WTC11 (cell line): ENCODE measurements at regions not wholly inside any gene's neighbourhood (a gene's known extent, or its start where the extent isn't known, plus 50 kb on each side); places are given as distances from the start of the nearest gene placed in this dataset.

Experiments
- ATAC-seq: fragments of 200-7000 bp; cut with Tn5 transposase; 2 replicates; pipeline ENCODE4 v1.10.0; 2021; ENCODE audit warnings: mild to moderate bottlenecking, moderate library complexity
- CTCF ChIA-PET: fragments of 300-600 bp; sonication (Branson Sonifier 250); formaldehyde crosslinking; loops from one replicate; lab custom pipeline; 2021; ENCODE audit warnings: antibody characterized with exemption; lab: Charles Lee
- POLR2A ChIA-PET: fragments of 350-600 bp; sonication (Branson Sonifier 250); formaldehyde crosslinking; loops from one replicate; lab custom pipeline; 2021; ENCODE audit warnings: antibody characterized with exemption; lab: Charles Lee
- DNase-seq: peaks from one replicate; pipeline ENCODE4 v3.0.0; 2021; ENCODE audit warnings: low spot score
- H3K27ac Mint-ChIP-seq: 2 replicates; pipeline ENCODE4 v1.8.0; 2021; ENCODE audit warnings: mixed read lengths
- H3K27me3 Mint-ChIP-seq: 2 replicates; pipeline ENCODE4 v1.8.0; 2021; ENCODE audit warnings: low read depth, mild to moderate bottlenecking, moderate library complexity, mixed read lengths
- H3K36me3 Mint-ChIP-seq: 2 replicates; pipeline ENCODE4 v1.8.0; 2021; ENCODE audit warnings: mixed read lengths
- H3K4me1 Mint-ChIP-seq: 2 replicates; pipeline ENCODE4 v1.8.0; 2022; ENCODE audit warnings: mixed read lengths
- H3K4me3 Mint-ChIP-seq: 2 replicates; pipeline ENCODE4 v1.8.0; 2021; ENCODE audit warnings: mild to moderate bottlenecking, moderate library complexity, mixed read lengths
- H3K9me3 Mint-ChIP-seq: 2 replicates; pipeline ENCODE4 v1.8.0; 2021; ENCODE audit warnings: mixed read lengths
- ESRRA ChIP-seq: sonication (generic); formaldehyde crosslinking; IDR thresholded peaks from 2 replicates; pipeline ENCODE4 v1.8.1; 2022; ENCODE audit warnings: mild to moderate bottlenecking, missing genetic modification reagents, borderline replicate concordance
- FOXJ3 ChIP-seq: sonication (generic); formaldehyde crosslinking; IDR thresholded peaks from 2 replicates; pipeline ENCODE4 v1.9.0; 2021; ENCODE audit warnings: missing genetic modification reagents, mild to moderate bottlenecking, borderline replicate concordance
- FOXK1 ChIP-seq: sonication (generic); formaldehyde crosslinking; IDR thresholded peaks from 2 replicates; pipeline ENCODE4 v1.8.0; 2022; ENCODE audit warnings: mild to moderate bottlenecking, moderate library complexity, missing genetic modification reagents
- FOXP1 ChIP-seq: sonication (generic); formaldehyde crosslinking; IDR thresholded peaks from 2 replicates; pipeline ENCODE4 v1.8.0; 2022; ENCODE audit warnings: missing genetic modification reagents, mild to moderate bottlenecking, moderate library complexity, borderline replicate concordance
- GABPB1 ChIP-seq: sonication (generic); formaldehyde crosslinking; IDR thresholded peaks from 2 replicates; pipeline ENCODE4 v1.8.1; 2023; ENCODE audit warnings: mild to moderate bottlenecking, missing genetic modification reagents
- HMGA2 ChIP-seq: fragments of 250-450 bp; sonication (Bioruptor Pico); IDR thresholded peaks from 2 replicates; pipeline ENCODE4 v1.4.0; 2021; ENCODE audit warnings: mild to moderate bottlenecking, moderate library complexity
- JAZF1 ChIP-seq: fragments of 250-450 bp; sonication (Bioruptor Pico); IDR thresholded peaks from 2 replicates; pipeline ENCODE4 v1.9.0; 2021; ENCODE audit warnings: moderate library complexity, mild to moderate bottlenecking, inconsistent platforms
- KAT7 ChIP-seq: sonication (generic); formaldehyde crosslinking; IDR thresholded peaks from 2 replicates; pipeline ENCODE4 v1.8.1; 2023; ENCODE audit warnings: missing genetic modification reagents, mild to moderate bottlenecking, borderline replicate concordance
- NFATC4 ChIP-seq: fragments of 250-450 bp; sonication (Bioruptor Pico); IDR thresholded peaks from 2 replicates; pipeline ENCODE4 v1.9.0; 2021; ENCODE audit warnings: mild to moderate bottlenecking
- ZNF121 ChIP-seq: sonication (generic); formaldehyde crosslinking; IDR thresholded peaks from 2 replicates; pipeline ENCODE4 v1.8.0; 2023; ENCODE audit warnings: missing genetic modification reagents
- ZNF219 ChIP-seq: sonication (generic); formaldehyde crosslinking; IDR thresholded peaks from 2 replicates; pipeline ENCODE4 v1.8.0; 2023; ENCODE audit warnings: missing genetic modification reagents, mild to moderate bottlenecking, borderline replicate concordance
- ZNF263 ChIP-seq: sonication (generic); formaldehyde crosslinking; IDR thresholded peaks from 2 replicates; pipeline ENCODE4 v1.8.1; 2022; ENCODE audit warnings: low read depth, mild to moderate bottlenecking, moderate library complexity, missing genetic modification reagents
- ZNF396 ChIP-seq: fragments of 250-450 bp; sonication (Bioruptor Pico); IDR thresholded peaks from 2 replicates; pipeline ENCODE4 v1.8.0; 2021; ENCODE audit warnings: mild to moderate bottlenecking, moderate library complexity, borderline replicate concordance
- ZNF423 ChIP-seq: fragments of 250-450 bp; sonication (Bioruptor Pico); IDR thresholded peaks from 2 replicates; pipeline ENCODE4 v2.1.2; 2022; ENCODE audit warnings: mild to moderate bottlenecking, moderate library complexity
- TF ChIP-seq, protein P1 (sequence below): sonication (generic); formaldehyde crosslinking; IDR thresholded peaks from 2 replicates; pipeline ENCODE4 v1.8.0; 2022; ENCODE audit warnings: mild to moderate bottlenecking, missing genetic modification reagents
- TF ChIP-seq, protein P2 (sequence below): fragments of 250-450 bp; sonication (Bioruptor Pico); IDR thresholded peaks from 2 replicates; pipeline ENCODE4 v1.9.0; 2021; ENCODE audit warnings: mild to moderate bottlenecking
- TF ChIP-seq, protein P3 (sequence below): sonication (generic); formaldehyde crosslinking; IDR thresholded peaks from 2 replicates; pipeline ENCODE4 v1.8.1; 2023; ENCODE audit warnings: mild to moderate bottlenecking, missing genetic modification reagents
- TF ChIP-seq, protein P4 (sequence below): sonication (generic); formaldehyde crosslinking; IDR thresholded peaks from 2 replicates; pipeline ENCODE4 v1.8.1; 2023; ENCODE audit warnings: mild to moderate bottlenecking, missing genetic modification reagents, moderate library complexity
- TF ChIP-seq, protein P5 (sequence below): sonication (generic); formaldehyde crosslinking; IDR thresholded peaks from 2 replicates; pipeline ENCODE4 v1.8.0; 2023; ENCODE audit warnings: mild to moderate bottlenecking, missing genetic modification reagents
- TF ChIP-seq, protein P6 (sequence below): sonication (generic); formaldehyde crosslinking; IDR thresholded peaks from 2 replicates; pipeline ENCODE4 v1.8.0; 2022; ENCODE audit warnings: mild to moderate bottlenecking, missing genetic modification reagents
- TF ChIP-seq, protein P7 (sequence below): sonication (generic); formaldehyde crosslinking; conservative IDR thresholded peaks from 2 replicates; pipeline ENCODE4 v1.8.1; 2022; ENCODE audit warnings: mild to moderate bottlenecking, missing genetic modification reagents
- TF ChIP-seq, protein P8 (sequence below): sonication (generic); formaldehyde crosslinking; IDR thresholded peaks from 2 replicates; pipeline ENCODE4 v1.8.0; 2023; ENCODE audit warnings: missing genetic modification reagents

DNA sequence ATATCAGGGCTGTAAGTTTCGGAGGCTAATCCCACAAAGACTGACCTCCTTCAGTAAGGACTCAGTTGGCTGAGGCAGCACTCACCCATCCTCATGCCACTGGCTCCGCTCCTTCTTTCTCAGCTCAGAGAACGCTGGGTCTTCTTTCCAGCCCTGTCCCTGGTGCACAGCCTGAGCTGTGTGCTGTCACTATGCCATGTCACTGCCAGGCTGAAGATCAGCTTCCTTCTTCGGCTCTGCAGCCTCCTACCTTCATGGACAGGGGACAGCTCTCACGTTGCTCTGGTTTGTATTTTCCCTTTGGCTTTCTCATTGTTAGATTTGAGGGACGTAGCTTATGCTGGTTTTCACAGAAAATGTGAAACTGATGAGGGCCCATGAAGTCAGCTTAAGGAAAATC lies 437.3 kb downstream of the GLRX3 start:
- Mint-ChIP-seq H3K9me3 (peaks cover 81% of the 10 kb centered on the region), H3K27ac (no peak overlapping the region), H3K4me3 (no peak overlapping the region), H3K27me3 (peaks cover 7% of the 10 kb centered on the region), H3K36me3 (peaks cover 77% of the 10 kb centered on the region), H3K4me1 (no peaks in the 10 kb centered on the region)
- TF ChIP-seq, protein P1, sequence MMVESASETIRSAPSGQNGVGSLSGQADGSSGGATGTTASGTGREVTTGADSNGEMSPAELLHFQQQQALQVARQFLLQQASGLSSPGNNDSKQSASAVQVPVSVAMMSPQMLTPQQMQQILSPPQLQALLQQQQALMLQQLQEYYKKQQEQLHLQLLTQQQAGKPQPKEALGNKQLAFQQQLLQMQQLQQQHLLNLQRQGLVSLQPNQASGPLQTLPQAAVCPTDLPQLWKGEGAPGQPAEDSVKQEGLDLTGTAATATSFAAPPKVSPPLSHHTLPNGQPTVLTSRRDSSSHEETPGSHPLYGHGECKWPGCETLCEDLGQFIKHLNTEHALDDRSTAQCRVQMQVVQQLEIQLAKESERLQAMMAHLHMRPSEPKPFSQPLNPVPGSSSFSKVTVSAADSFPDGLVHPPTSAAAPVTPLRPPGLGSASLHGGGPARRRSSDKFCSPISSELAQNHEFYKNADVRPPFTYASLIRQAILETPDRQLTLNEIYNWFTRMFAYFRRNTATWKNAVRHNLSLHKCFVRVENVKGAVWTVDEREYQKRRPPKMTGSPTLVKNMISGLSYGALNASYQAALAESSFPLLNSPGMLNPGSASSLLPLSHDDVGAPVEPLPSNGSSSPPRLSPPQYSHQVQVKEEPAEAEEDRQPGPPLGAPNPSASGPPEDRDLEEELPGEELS (CRISPR knock-in tag), result no peak
- no peak for TF ChIP-seq KAT7 (CRISPR knock-in tag)
- TF ChIP-seq, protein P2, sequence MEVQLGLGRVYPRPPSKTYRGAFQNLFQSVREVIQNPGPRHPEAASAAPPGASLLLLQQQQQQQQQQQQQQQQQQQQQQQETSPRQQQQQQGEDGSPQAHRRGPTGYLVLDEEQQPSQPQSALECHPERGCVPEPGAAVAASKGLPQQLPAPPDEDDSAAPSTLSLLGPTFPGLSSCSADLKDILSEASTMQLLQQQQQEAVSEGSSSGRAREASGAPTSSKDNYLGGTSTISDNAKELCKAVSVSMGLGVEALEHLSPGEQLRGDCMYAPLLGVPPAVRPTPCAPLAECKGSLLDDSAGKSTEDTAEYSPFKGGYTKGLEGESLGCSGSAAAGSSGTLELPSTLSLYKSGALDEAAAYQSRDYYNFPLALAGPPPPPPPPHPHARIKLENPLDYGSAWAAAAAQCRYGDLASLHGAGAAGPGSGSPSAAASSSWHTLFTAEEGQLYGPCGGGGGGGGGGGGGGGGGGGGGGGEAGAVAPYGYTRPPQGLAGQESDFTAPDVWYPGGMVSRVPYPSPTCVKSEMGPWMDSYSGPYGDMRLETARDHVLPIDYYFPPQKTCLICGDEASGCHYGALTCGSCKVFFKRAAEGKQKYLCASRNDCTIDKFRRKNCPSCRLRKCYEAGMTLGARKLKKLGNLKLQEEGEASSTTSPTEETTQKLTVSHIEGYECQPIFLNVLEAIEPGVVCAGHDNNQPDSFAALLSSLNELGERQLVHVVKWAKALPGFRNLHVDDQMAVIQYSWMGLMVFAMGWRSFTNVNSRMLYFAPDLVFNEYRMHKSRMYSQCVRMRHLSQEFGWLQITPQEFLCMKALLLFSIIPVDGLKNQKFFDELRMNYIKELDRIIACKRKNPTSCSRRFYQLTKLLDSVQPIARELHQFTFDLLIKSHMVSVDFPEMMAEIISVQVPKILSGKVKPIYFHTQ (CRISPR knock-in tag), result no peak
- no peak for TF ChIP-seq JAZF1
- TF ChIP-seq HMGA2, result no peak
- TF ChIP-seq, protein P3, sequence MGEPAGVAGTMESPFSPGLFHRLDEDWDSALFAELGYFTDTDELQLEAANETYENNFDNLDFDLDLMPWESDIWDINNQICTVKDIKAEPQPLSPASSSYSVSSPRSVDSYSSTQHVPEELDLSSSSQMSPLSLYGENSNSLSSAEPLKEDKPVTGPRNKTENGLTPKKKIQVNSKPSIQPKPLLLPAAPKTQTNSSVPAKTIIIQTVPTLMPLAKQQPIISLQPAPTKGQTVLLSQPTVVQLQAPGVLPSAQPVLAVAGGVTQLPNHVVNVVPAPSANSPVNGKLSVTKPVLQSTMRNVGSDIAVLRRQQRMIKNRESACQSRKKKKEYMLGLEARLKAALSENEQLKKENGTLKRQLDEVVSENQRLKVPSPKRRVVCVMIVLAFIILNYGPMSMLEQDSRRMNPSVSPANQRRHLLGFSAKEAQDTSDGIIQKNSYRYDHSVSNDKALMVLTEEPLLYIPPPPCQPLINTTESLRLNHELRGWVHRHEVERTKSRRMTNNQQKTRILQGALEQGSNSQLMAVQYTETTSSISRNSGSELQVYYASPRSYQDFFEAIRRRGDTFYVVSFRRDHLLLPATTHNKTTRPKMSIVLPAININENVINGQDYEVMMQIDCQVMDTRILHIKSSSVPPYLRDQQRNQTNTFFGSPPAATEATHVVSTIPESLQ, result no peak
- no peak for TF ChIP-seq ZNF423 (CRISPR knock-in tag)
- no peak for TF ChIP-seq NFATC4 (CRISPR knock-in tag)
- TF ChIP-seq ZNF396 (CRISPR knock-in tag), result no peak
- TF ChIP-seq, protein P4, sequence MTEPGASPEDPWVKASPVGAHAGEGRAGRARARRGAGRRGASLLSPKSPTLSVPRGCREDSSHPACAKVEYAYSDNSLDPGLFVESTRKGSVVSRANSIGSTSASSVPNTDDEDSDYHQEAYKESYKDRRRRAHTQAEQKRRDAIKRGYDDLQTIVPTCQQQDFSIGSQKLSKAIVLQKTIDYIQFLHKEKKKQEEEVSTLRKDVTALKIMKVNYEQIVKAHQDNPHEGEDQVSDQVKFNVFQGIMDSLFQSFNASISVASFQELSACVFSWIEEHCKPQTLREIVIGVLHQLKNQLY (CRISPR knock-in tag), result no peak
- TF ChIP-seq FOXK1 (CRISPR knock-in tag), result no peak
- no peak for TF ChIP-seq FOXP1
- DNase-seq, result no peak
- POLR2A ChIA-PET, result no interaction called here
- CTCF ChIA-PET, result no interaction called here
- ATAC-seq, result no peak

DNA sequence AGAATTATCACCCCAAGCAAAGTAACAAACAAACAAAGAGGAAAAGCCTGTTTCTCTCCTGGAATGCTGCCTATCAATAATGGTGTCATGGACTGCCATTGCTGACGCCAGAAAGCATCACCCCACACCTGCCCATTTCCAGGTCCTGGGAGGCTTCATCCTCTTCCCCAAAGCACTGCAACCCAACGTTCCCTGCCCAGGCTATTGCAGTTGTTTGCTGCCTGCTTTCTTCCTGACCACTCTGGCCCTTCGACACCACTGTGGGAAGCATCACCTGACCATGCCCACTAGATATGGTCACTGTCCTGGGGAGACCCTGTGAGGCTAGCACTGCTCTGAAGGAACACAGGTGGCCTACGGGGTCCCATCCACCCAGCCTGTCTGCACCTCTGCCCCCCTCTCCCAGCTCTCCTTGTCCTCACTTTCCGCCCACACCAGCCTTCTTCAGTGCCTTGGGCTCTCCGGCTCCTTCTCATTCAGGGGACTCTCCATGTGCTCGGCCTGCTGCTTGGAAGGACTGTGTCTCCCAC lies 439.6 kb downstream of the GLRX3 start:
- Mint-ChIP-seq H3K4me1 (no peaks in the 10 kb centered on the region), H3K36me3 (peaks cover 84% of the 10 kb centered on the region), H3K27me3 (peaks cover 14% of the 10 kb centered on the region), H3K4me3 (no peak overlapping the region), H3K27ac (no peak overlapping the region), H3K9me3 (peaks cover 86% of the 10 kb centered on the region)
- POLR2A ChIA-PET, result no interaction called here
- ATAC-seq, result no peak
- CTCF ChIA-PET, result no interaction called here
- no peak for DNase-seq
- TF ChIP-seq FOXJ3 (CRISPR knock-in tag) (no peak), ZNF263 (CRISPR knock-in tag) (no peak), ESRRA (CRISPR knock-in tag) (no peak), ZNF423 (CRISPR knock-in tag) (no peak), ZNF121 (CRISPR knock-in tag) (no peak), GABPB1 (no peak), ZNF396 (CRISPR knock-in tag) (no peak), ZNF219 (CRISPR knock-in tag) (no peak)
- TF ChIP-seq, protein P5, sequence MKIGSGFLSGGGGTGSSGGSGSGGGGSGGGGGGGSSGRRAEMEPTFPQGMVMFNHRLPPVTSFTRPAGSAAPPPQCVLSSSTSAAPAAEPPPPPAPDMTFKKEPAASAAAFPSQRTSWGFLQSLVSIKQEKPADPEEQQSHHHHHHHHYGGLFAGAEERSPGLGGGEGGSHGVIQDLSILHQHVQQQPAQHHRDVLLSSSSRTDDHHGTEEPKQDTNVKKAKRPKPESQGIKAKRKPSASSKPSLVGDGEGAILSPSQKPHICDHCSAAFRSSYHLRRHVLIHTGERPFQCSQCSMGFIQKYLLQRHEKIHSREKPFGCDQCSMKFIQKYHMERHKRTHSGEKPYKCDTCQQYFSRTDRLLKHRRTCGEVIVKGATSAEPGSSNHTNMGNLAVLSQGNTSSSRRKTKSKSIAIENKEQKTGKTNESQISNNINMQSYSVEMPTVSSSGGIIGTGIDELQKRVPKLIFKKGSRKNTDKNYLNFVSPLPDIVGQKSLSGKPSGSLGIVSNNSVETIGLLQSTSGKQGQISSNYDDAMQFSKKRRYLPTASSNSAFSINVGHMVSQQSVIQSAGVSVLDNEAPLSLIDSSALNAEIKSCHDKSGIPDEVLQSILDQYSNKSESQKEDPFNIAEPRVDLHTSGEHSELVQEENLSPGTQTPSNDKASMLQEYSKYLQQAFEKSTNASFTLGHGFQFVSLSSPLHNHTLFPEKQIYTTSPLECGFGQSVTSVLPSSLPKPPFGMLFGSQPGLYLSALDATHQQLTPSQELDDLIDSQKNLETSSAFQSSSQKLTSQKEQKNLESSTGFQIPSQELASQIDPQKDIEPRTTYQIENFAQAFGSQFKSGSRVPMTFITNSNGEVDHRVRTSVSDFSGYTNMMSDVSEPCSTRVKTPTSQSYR (CRISPR knock-in tag), result no peak
- TF ChIP-seq, protein P6, sequence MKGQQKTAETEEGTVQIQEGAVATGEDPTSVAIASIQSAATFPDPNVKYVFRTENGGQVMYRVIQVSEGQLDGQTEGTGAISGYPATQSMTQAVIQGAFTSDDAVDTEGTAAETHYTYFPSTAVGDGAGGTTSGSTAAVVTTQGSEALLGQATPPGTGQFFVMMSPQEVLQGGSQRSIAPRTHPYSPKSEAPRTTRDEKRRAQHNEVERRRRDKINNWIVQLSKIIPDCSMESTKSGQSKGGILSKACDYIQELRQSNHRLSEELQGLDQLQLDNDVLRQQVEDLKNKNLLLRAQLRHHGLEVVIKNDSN (CRISPR knock-in tag), result no peak
- TF ChIP-seq, protein P7, sequence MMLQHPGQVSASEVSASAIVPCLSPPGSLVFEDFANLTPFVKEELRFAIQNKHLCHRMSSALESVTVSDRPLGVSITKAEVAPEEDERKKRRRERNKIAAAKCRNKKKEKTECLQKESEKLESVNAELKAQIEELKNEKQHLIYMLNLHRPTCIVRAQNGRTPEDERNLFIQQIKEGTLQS (CRISPR knock-in tag), result no peak
- TF ChIP-seq, protein P8, sequence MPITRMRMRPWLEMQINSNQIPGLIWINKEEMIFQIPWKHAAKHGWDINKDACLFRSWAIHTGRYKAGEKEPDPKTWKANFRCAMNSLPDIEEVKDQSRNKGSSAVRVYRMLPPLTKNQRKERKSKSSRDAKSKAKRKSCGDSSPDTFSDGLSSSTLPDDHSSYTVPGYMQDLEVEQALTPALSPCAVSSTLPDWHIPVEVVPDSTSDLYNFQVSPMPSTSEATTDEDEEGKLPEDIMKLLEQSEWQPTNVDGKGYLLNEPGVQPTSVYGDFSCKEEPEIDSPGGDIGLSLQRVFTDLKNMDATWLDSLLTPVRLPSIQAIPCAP (CRISPR knock-in tag), result no peak
